ENCODE measurements at regions not wholly inside any gene's neighbourhood (a gene's known extent, or its start where the extent isn't known, plus 50 kb on each side); places are given as distances from the start of the nearest gene placed in this dataset.
"Not testable (repeated sequence)": the region's sequence is repeated elsewhere in the genome, so short reads cannot be mapped to it uniquely, and the experiment has no call there.

DNA sequence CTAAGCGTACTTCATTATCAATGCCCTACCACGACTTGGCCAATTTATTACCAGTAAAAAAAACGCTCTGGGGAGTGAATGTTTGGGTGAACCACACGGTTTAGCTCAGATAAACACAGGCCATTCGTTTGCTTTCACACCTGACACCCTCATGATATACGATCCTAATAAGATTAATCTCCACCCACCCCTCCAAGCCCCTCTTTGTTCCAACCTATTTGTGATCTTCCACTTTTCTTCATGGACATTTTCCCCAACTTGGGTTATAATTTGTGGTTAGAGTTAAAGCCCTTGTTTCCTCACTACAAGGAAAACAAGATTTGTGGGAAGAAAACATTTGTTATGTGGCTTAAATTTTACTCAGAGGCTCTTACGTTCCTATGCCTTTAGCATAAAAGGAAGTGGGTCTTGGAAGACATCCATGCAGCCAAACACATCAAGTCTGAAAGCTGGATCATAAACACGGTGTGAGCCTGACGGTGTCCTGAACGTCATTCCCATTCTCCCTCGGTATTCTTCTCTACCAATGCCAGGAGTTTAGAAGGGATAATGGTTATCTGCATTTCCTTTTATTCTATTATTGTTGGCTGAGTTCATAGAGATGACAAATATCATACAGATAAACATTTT is 518.9 kb downstream of the NR2F2 start:
- DNase-seq, result no peak

DNA sequence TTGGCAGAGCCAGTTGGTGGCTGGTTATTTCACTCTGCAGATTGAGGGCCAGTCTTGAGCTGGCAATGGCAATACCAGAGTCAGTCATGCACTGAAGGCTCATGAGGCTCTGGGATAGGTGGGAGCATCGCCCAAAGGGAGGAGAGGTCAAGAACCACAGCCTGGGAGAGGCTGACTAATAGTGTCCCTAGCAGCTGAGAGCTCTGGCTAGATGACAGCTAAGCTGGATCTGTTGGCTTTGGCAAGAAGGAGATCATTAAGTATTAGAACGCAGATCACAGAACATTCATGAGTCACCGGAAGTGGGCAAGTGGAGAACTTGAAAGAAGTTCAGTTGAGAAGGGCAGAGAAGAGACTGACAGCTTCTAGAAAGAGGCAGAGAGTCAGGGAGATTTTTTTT is 521.1 kb downstream of the NR2F2 start:
- DNase-seq, result no peak

DNA sequence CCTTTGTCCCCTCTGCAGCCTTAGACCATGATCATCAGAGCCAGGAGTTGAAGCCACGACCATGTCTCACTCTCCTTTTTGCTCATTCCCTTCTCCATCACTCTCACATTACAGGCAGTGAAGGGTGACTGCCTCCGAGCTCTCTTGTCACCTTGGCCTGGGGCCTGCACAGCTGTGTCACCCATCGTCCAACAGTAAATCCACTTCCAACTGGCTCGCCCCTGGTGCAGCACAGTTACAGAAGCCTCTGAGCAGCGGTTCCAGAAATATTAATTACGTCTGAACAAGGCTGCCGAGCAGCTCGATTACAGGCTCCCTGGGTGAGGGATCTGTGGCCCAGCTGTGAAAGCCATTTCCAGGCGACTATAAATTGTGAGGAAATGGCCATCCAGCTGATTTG is 528.2 kb downstream of the NR2F2 start:
- DNase-seq, result no peak

DNA sequence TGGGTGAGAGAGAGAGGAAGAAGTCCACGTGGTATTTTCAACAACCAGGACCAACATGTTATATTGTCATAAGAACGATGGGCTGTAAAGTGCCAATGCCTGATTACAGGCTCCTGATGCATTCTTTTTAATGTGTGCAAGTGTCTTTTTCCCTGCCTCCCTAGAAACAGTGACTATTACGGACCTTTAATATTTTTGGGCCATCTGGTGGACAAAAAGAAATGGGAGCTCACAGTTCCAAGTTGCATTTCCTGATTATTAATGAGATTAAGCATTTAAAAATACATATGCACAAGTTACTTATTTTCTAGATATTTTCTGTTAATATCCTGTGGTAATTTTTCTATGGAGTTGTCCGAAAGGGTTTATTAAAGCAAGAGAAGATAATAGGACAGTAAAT is 530.2 kb downstream of the NR2F2 start:
- no peak for DNase-seq

DNA sequence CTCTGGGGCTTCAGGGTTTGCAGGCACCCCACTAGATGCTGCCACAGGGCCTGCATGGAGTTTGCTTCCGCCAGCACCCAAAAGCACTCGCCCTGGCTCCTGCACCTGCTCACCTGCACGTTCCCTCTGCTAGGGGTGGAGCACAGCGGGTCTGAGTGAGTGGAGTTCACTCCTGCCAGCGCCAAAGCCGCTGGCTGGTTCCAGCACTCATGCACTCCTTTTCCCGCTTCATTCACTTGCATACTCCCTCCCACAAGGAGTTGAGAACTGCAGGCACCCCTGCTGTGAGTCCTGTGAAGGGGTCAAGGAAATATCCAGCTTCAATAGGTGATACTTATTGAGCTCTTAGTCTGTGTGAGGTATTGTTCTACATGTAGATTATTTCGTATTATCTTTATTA is 537.5 kb downstream of the NR2F2 start:
- DNase-seq, result no peak

DNA sequence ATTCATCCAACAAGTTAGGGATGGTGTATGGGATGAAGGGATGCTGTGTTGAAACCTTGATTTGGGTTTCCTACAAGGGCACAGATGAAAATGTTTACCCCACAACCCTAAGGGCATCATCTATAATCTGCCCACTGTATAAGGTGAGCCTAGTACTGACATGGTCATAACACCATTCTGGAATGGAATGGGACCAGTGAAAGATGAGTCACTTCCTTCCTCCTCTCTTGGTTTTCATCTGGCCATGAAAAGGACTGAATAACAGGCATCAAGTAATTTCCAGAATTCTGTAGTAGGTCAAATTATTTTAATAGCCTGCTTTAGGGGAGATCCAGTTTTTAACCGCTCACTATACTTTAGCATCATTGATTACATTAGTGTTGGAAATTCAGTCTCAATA is 538.6 kb downstream of the NR2F2 start:
- no peak for DNase-seq

DNA sequence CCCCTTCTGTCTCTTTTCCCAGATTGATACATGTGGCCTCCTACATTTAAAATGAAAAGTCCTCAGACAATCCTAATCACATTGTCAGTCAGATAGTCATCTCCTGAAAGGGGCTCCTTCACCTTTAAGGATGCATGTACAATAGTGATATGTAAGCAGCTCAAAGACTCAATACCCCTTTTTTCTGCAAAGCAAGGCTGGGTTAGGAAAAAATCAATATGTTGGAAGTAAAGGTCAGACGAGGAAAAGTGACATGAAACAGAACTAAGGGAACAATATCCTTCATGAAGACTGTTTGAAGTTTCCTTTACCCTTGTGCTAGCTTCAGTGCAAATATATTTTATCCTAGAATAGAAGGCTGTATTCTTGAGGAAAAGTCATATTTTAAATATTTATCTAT is 539.3 kb downstream of the NR2F2 start:
- DNase-seq, result no peak

DNA sequence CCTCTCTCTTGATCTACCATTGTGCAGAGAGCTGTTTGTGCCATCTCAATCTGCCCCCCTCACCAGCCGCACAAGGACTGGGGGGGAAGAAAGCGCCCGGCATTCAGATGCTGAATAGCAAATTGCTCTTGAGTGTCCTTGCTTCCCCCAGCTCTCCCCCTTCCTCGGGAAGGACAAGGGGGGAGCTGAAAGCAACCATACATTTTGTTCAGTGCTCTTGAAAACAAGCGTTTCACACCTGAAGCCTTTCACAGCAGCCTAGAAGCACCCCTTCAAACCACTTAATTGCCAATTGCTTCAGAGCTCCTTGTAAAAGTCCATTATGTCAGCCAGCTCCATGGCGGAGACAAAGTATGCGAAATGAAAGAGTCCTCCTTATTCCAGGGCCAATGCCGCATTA is 540.1 kb downstream of the NR2F2 start:
- peak; percentile 73 for DNase-seq

DNA sequence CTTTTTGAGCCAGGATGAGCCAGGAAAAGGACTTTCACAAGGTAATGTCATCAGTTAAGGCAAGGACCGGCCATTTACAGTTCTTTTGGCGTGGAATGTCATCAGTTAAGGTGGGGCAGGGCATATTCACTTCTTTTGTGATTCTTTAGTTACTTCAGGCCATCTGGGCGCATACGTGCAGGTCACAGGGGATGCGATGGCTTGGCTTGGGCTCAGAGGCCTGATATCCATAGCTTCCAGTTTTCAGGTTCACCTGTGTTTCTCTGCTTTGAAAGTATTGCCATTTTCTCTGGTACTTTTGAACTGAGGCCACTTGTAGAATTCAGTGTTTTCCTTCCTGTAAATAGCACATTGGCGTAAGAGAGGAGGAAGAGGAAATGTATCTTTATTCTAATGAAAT is 546.9 kb downstream of the NR2F2 start:
- DNase-seq, result not testable (repeated sequence)

DNA sequence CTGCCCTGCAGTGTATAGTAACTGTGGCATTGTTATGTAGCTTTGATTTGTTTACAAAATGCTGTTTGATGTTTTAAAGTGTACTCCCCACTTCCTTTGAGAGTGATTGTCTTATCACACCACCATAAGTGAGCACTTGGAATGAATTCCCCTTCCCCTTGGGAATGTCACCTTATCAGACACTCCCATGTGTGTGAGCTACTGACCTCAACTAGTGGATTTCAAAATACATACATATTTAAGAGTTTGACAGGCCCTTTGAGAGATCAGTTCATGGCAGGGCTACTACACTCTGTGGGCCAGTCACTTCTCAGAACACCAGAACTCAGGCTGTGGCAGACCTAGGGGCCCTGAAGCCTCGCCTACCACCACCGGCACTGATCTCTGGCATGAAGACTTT is 547.6 kb downstream of the NR2F2 start:
- no peak for DNase-seq

DNA sequence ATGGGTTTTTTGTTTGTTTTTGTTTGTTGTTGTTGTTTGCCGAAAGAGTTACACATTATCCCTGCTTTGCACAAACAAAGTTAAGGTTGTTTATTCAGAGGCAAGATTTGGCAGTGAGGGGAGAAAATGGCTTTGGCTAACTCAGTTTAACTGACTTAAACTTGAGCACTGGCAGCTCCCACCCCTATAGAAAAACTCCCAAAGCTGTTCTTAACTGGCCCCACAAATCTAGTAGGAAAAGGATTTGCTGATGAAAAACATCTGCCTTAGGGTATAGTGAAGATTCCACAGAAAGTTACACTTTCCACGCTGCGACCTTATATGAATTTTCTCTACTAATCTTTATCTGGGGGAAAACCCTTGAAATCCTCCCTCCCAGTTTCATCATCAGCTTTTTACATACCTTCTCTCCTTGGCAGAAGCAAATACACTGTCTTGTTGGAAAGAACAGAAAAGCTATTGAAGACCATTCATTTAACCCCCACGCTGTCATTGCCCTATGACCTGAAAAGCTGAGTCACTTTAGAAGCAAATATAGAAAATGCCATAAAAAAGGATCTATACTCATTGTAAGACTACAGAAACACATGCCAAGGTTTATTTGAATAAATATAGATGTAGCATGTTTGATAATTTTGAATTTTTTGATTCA is 551.7 kb downstream of the NR2F2 start:
- no peak for DNase-seq

DNA sequence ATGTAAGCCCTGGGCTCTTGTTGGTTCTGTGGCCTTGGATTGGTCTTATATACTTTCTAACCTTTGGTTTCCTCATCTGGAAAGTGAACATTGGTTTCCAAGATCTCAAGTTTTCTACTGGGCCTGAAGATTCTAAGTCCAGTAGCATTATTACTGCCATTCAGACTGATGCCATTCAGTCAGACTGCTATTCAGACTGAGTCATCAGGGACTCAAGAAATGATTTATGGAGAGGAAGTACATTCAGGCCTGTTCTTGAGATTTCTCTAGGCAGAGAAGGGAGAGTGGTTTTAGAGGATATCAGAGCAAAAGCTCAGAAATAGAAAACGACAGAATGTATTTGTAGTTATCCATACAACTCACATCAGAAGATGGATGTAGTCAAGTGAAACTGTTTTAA is 557.2 kb downstream of the NR2F2 start:
- DNase-seq, result no peak

DNA sequence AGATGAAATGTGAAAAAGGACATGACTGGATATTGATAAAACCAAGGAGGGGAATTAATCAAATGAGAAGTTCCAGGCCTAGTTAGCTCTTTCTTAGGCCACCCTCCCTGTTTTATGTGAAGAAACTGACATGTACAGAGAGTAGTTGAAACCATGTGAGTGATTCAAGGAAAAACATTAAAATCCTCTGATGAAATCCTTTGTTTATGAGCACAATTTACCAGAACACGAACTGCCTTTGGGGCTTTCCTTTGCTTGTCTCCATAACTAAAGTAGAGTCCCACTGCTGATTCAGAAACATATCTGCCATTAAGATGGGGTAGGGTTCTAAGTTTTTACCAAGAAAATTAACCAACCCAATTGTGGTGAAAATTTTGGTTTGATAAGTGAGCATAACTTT is 558.3 kb downstream of the NR2F2 start:
- DNase-seq, result no peak

DNA sequence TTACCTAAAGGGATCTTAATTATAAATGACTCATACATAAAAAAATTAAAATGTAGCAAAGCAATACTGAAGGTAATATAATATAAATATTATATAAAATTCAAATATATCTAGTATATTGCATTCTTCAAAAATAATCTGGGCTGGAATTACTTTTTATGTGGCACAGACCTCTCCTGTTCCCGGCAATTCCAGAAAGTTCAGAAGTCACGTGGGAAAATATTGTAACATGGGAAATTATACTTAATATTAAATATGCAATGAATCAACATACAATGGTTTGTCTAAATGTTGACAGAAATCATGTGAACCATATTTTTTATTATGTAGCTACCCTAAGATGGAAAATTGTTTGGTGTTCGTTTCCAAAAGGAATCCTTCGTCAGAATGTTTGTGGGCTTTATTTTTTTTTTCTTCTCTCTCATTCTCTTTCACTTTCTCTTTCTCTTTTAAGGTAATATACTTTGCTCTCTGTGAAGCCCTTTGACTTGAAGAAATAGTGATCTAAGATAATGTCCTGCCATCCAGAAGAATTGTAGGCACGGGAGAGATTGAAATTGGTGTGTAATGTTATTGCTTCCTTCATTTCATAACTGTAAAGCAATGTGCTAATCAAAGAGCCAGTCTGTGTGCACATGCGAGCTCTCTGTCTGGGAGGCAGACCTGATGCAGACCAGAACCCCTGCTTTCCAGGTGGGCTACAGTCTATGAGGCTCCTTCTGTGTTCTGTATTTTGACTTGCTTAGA is 559.4 kb downstream of the NR2F2 start:
- DNase-seq, result no peak

DNA sequence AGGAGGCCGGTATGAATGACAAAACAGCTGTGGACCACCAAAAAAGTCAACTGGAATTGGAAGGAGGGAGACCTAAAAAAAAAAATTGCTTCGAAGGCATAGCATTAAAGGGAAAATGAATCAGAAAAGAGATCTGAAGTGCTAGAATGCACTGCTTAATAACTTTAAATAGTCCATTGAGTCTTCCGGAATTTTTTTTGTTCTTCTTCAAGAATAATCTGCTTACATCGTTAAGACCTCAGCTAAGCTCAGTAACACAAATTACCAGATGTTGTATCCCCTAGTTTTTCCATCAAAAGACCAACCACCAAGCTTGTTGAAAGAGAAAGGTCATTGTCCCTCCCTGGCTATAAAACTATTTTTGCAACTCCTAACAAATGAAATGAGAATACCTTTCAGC is 560.5 kb downstream of the NR2F2 start:
- DNase-seq, result no peak

DNA sequence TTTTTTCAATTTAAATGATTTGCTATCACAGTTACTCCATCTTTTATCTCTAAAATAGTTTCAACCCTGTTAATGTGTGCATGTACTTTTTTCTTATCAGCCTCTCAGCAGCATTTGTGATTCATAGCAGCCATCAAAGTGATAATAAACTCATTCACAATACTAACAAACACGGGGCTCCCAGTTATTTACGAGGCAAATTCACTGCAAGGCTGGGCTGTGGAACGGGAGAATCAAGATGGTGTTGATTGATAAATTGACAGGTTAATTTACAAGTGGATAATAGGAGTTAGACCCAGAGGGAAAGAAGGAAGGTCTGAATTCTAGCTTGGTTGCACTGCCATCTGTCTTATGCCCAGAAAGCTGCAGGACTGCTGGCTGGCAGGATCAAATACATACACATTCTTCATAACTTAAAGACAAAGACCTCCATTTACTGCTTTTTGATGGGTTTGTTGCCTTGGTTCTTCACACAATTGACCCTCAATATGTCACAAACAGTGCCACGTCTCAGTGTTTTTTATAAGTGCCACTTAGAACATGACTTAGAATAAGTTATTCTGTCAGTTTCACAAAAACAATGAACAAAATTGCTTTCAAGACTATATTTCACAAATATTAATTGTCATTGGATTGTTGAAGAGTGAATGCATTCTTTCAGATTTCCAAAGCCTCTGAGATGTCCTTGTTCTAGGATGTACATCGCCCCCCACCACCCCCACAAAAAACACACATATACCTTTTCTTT is 562.8 kb downstream of the NR2F2 start:
- DNase-seq, result peak; percentile 7

DNA sequence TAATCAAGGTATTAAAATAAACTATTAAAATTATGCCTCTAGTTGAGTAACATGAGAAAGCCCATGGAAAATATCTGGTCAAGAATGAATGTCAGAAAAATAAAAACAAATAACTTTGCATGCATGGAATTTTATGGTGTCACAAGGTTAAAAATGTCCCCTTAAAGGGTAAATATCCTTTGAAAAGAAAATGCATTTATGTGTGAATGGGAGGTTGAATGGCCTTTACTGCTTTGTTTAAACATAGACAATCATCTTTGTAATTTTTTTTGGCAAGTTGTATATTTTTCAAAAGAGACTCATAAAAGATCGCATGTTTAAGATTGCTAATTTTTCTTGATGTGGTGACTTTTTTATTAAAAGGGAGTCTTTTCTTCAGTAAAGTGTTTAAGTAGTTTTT is 564.2 kb downstream of the NR2F2 start:
- no peak for DNase-seq

DNA sequence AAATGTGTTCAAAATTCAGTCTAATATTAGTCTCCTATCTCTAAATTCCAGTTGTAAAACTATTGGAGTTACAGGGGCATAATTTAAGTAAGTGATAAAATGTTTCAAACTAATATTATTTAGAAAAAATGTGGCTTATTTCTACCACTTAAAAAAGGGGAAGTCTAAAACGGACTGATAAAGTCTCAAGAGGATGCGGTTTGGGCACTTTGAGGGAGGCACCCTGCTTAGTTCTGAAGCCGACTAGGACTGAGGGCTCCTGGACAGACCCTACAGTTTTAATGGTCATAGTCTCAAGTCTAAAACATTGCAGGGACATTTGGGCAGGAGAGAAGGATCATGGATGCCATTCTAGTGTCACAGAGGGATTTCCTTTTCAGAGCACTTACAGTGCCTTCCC is 566.3 kb downstream of the NR2F2 start:
- DNase-seq, result no peak

DNA sequence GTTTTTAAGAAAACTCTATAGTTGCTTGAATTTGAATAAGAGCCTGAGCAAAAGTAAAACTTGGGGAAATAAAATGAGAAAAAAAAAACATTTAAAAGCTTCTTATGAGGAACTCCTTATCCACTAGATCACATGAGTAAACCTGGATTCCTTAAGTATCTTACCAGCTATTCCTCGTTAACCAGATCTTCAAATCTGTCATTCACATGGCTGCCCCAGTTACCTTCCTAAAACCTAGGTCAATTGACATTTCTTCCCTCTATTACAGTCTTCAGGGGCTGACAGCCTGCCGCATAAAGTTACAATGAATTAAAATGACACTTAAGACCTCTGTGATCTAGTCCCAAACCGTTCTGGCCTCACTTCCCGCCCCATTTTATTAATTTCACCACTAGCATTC is 583.6 kb downstream of the NR2F2 start:
- DNase-seq, result no peak

DNA sequence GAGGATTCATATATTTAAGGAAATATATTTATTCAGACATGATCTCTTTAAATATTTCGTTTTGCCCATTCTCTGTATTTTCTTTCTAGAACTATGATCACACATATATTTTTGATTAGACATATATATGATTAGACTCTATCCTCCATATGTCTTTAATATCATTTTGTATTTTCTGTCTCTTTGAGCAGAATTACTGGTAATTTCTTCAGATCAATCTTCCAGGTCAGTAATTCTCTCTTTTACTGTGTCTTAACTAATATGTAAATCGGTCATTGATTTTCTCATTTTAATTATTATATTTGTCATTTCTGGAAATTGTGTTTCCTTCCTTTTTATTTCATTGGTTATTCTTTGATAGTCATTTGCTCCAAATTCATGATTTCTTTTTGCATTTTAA is 586.2 kb downstream of the NR2F2 start:
- DNase-seq, result no peak

DNA sequence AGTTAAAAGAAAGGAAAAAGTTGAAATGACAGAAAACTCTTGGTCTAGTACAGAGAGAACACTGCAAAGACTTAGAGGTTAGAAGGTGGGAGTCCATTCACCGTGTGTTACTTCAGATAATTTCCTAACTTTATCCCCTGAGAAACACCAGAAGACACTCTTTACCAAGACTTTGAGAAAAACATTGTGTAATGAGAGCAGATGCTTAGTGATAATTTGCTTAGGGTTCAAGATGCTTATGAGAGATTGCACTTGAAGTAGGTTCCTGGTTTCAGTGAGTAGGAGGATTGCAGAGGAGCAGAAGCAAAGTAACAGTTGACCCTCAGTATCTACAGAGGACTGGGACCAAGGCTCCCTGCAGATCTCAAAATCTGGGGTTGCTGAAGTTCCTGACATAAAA is 594.1 kb downstream of the NR2F2 start:
- DNase-seq, result no peak

DNA sequence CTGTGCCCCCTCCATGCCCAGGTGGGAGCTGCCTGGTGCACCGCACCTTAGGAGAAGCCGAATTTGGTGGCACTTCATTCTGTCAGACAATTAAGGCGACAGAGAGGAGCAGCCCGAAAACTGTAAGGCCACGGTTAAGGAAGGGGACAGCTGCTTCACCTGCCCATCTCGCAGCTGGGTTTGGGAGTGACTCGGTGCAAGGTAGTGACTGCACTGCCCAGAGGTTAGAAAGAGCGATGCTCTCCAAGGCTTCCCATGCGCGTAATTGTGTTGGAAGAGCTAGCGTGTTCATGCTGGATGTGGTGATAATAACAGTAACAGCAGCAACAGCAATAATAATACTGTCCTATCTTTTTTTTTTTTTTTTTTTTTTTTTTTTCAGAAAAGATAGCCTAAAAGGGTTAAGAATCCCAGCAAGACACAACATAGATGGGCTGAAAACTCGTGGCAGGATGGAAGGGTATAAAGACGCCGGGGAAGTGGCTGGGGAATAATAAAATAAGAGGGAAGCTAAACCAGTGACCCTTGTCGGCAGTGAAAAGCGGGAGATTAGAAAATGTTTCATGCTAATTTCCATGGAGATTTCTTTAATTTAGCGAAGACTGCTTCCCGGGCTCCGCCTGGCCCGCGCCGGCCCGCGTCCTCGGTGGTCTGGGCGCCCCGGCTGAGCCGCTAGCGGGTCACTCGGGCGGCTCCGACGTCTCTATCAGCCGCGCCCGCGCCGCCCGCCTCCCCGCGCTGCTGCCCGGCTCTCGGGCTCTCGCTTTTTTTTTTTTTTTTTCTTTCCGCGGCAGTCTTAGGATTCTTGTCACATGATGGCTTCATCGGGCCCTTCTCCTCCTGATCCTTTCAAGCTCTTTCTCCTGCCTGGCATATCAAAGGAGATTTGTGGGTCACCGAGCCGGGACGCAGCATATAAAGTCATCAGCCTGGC is 617.1 kb downstream of the NR2F2 start:
- DNase-seq, result peak; percentile 9

DNA sequence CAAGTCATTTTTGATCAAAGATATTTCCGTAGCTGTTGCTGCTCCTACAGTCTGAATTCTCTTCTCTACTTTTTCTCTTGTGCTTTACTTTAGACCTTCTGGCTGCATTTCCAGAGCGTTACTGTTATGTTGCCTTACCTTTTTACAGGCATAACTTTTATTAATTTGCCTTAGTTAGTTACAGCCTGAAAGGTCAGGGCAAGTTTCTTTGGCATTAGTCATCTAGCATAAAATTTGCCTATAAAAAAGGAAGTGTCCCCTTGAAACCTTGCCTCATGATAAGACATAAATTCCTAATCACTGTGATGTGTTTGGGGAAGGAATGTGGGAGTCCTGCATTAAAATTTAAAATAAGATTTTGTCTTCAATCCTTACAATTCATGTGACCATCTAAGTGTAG is 618.5 kb downstream of the NR2F2 start:
- DNase-seq, result no peak
